HG03558 (cell line): ENCODE measurements at regions not wholly inside any gene's neighbourhood (a gene's known extent, or its start where the extent isn't known, plus 50 kb on each side); places are given as distances from the start of the nearest gene placed in this dataset.
"Not testable (repeated sequence)": the region's sequence is repeated elsewhere in the genome, so short reads cannot be mapped to it uniquely, and the experiment has no call there.

Experiments
- ATAC-seq: cut with Tn5 transposase; IDR thresholded peaks from one replicate; pipeline ENCODE4 v1.9.1; 2021; ENCODE audit warnings: moderate number of reproducible peaks; ENCODE audit not compliant: unreplicated experiment; ENCODE audit errors: extremely low read depth

DNA sequence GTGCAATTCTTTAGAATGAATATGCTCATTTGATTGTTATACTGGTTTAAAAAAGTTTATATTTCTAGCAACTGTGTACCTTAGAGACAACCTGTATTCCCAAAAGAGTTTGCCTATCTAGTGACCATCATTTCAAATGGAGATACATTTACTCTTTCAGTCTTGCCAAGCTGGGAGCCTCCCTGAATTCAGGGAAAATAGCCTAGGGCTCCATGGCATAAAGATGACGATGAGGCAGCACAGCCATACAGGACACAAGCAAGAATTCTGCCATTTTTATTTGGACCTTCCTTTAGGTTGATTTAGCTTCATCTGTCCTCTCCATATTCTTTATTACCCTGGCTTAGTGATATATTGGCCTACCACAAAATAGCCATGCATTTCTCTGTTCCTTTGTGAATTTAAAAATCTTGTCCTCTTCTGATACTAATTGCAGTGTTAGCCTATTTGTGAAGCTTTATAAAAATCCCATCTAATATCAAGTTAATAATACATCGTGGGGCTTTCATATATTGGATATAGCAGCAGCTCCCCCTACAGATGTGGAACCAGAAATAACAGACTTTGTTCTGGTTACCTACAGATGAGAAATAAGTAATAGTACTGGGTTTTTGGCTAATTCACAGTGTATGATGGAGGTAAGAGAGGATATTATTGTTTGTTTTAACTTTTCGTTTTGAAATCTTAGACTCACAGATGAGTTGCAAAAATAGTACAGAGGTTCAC is 1661.9 kb upstream of the PIK3C3 start:
- no peak for ATAC-seq

DNA sequence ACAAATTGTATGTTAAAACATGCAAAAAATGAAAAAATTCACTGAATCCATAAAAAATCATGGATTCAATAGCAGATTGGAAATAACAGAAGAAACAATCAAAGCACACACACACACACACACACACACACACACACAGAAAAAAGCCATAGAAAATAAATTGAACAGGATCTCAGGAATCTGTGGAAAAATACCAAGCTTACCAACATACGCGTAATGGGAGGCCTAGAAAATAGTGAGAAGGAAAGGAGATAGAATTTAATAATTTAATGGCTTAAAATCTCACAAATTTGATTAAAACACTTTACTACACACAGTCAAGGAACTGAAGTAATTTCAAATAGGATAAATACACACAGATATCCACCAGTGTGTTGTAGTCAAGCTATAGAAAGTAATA is 1671.5 kb upstream of the PIK3C3 start:
- ATAC-seq, result no peak

DNA sequence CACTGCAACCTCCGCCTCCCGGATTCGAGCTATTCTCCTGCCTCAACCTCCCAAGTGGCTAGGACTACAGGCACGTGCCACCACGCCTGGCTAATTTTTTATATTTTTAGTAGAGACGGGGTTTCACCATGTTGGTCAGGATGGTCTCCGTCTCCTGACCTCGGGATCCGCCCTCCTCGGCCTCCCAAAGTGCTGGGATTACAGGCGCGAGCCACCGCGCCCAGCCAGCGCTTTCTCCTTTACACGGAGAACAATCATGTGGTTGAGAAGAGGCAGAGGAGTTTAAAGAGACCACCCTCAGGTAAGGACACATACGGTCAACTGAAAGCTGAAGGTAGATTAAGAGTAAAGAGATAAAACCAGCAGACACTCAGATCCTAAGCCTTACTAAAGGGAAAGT is 1673.7 kb upstream of the PIK3C3 start:
- ATAC-seq, result not testable (repeated sequence)

DNA sequence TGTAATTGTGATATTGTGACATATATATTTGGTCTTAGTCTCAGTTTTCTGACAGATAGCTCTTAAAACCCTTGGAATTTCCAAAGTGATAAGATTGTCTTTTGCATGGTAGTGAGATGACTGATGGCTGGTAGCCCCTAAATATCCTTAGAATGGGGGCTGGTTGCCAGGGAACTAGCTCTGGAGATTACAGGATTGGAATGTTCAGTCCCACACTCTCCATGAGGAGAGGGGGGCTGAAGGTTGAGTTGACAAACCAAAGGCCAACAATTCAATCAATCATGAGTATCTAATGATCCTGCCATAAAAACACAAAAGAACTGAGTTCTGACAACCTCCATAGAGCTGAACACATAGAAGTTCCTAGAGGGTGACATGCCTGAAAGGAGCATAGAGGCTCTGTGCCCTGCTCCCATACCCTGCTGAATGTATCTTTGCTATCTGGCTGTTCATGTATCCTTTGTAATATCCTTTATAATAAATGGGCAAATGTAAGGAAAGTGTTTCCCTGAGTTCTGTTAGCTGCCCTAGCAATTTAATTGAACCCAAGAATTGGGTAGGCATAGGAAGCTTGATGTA is 1680.3 kb upstream of the PIK3C3 start:
- ATAC-seq, result no peak

DNA sequence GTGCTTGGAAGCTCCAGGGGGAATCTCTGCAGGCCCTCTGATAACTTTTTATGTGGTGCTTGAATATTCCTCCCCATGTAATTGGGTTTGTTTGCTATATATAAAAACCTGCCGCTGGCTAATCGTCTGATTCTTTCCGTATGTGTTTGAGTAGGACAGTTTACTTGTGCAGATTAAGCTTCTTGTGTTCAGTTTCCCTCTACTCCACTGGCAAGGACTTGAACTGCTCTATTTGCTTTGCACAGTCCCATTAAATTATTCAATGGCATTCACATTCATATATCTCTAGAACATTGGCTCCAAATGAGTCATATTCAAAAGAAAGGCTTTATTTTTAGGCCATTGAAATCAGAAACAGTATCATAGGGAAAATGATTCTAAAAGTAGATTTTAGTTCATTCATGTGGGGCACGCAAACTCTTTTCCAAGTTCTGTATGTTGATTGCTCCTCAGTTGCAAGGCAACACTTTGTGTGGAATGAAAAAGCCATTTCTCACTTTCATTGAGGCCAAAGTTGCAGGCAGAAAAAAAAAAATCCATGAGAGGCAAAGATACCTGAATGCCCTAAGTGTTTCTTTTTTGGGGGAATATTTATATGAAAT is 1682.3 kb upstream of the PIK3C3 start:
- no peak for ATAC-seq

DNA sequence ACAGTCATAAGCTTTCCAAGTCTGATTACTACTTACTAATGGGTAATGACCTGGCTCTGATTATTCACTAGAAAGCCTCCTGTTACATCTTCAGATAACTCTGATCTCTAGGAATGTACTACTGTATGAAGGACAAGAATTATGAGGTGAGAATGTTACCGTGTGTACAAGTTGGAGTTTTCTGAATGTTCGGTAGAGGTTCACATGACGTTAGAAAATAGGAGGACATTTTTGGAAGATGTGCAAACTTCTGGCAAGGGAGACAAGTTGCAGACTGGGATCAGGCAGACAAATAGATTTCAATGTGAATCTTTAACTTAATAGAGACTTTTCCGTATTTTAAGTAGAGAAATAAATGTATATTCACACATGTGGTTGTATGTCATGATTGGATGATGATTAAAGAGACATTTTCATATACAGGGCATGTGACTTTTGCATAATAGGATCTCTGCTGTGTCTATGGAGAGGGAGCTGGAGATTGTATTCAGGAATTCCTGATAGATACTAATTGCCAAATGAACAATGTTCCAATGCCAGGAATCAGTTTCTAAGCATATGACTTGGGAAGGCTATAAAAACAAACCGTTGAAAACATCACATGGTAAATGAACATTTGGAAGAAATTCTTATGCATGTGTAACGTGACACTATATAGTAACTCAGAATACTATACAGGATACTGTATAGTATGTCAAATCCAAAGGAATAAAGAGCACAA is 1695.8 kb upstream of the PIK3C3 start:
- no peak for ATAC-seq

DNA sequence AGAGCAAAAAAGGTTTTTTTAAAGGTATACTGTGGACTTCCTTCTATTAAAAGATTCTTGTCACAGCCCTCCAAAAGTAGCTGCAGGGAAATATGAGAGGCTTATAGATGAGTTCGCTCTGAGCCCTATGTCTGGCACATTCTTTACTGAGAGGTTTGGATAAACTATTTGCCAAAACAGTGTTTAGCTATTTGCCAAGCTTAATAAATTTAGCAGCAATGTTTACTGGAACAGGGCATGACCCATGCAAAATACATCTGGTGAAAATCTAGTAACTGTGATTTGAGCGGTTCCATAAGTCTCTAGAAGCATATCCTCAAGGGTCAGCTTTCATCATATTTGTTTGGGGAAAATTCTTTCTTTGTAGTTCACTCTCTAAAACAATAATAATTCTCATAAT is 1696.7 kb upstream of the PIK3C3 start:
- no peak for ATAC-seq

DNA sequence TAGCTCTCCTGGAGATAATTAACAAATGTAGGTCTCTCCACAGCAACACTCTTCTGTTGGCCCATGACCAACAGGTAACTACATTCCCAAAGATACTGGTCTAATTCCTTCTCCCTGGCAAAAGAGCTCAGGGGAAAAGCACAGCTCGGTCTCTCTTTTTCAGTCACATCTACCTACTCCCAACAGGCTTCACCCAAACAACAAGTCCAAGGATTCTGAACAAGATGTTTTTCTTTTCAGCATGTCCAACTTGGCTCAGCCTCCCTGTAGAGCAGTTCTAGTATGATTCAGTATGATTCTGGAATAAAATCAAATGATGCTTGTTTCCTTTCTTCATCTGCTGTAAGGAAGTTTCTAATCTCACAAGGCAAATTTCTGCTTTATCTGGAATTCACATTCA is 1704.8 kb upstream of the PIK3C3 start:
- ATAC-seq, result no peak

DNA sequence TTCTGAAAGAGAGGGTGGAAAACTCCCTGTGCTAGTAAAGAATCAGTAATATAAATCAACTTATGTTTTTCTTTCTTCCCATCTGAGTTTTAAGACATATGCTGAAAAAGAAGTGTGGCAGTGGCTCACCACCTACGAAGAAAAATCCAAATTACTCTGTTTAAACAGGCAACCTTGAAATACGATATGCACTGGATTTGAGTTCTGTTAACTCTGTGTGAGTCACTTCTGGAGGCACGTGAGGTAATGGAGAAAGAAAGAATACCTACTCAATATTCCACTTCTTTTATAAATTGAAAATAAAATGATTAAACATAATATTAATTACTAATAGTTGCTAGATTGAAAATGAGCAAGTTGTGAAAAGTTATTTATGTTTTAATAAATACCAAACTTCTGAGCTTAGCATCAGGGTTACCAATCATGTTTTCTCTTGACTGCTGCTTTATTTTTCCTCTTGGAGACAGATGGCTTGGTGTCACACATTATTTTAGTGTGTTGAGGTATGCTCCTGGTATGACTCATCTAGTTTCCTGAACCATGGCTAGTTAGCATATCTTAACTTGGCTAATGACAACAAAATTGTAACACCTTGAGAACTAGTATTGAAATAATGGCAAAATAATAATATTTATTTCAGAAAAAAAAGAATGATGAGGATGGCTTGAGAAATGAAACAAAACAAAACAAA is 1705.5 kb upstream of the PIK3C3 start:
- ATAC-seq, result no peak

DNA sequence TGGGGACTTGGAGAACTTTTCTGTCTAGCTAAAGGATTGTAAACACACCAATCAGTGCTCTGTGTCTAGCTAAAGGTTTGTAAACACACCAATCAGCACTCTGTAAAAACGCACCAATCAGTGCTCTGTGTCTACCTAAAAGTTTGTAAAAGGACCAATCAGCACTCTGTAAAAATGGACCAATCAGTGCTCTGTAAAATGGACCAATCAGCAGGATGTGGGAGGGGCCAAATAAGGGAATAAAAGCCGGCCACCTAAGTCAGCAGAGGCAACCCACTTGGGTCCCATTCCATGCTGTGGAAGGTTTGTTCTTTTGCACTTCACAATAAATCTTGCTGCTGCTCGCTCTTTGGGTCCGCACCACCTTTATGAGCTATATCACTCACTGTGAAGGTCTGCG is 1709.4 kb upstream of the PIK3C3 start:
- not testable (repeated sequence) for ATAC-seq

DNA sequence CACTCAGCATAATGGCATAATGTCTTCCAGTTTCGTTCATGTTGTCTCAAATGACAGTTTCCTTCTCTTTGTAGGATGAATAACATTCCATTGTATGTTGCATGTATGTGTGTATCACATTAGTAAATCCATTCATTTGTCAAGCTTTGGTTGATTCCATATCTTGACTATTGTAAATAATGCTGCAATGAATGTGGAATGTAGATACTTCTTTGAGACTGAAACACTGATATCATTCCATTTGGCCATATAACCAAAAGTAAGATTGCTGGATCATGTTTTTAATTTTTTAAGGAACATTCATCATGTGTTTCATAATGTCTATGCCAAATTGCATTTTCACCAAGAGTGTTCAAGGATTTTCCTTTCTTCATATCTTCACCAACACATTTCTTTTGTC is 1711.4 kb upstream of the PIK3C3 start:
- ATAC-seq, result no peak

DNA sequence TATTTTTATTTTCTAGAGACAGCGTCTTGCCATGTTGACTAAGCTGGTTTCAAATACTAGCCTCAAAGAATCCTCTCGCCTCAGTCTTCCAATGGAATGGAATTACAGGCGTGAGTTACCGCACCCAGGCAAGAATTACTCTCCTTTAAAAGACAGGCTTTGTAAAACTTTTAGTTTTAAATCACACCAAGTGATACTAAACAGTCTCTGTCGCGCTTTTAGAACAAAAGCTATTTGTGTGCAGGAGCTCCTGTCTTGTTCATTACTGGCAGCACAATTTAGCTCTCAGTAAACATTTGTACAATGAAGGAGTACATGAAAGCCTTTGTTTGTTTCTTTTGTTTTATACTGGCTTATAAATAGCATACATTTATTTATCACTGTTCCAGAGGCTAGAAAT is 1719.2 kb upstream of the PIK3C3 start:
- ATAC-seq, result no peak

DNA sequence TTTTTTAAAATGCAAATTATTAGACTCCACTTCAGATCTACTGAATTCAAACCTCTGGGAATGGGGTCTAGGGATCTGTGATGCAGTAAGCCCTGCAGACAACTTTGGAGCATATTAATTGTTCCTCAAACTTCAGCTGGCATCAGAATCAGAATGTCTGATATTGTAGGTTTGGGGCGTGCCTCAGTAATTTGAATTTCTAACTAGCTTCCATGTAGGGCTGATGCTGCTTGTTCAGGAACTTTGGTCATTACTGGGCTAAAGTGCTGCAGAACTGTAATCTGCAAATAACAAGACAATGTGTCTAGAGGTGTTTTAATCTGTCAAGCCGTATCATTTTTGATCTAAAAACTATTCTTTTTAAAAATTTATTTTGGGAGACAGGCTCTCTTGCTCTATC is 1719.7 kb upstream of the PIK3C3 start:
- ATAC-seq, result no peak

DNA sequence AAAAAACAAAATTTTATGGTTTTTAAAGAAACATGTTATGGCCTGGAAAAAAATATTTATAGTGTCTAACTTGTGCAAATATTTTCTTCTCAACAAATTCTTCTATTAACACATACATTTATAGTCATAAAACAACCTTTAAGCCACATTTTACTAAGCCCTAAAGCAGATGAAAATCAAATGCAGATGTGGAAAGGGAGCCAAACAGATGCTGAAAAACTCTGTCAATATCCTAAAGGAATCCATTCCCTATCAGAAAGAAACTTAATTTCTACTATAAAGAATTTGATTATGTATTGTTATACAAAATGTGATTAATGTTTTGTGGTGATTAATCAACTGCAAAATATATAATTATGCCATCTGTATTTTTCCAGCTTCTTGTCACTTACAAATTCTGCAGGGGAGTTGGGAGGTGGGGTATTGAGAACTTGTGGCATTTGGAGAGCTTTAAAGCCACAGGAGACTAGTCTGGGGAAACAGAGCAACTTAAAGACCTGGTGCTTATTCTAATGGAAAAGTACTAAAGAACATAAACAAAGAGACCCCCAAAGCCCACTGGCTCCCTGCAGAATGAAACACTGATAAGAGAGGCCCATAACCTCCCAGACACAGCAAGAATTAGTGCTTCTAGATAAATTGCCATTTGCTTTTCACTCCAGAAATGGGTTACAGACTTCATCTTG is 1721.0 kb upstream of the PIK3C3 start:
- no peak for ATAC-seq

DNA sequence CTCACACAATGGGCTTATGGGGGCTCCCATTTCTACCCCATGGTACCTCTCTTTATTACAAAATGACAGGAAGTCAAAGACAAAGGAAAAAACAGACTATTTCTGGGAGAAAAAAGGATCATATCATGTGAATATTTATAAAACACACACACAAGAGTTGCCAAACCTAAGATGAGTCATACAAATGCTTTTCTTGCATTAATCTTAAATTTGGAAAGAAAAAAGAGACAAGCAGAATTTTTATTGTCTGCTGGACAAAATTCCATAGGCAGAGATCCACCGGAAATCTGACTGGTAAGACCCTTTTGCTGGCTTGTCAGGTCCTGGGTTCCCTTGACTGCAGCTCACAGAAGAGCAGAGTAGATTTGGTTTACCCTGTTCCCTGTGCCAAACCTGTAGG is 1732.3 kb upstream of the PIK3C3 start:
- ATAC-seq, result no peak

DNA sequence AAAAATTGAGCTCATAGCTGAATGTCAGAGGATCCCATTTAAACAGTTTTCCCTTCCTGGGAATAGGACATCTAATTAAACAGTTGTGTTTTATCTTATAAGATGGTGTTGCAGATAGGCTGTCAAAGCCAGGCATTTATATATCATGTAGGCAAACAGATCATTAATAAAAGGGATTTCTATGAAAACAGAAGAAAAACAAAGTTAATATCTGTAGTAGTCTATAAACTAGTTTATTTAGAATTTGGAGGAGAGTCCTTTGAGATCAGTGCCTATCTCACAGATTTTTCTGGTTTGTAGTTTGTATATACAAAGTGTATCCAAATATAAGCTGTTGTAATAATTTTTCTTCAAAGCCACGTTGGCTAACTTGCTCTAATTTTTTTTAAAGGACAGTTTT is 1738.2 kb upstream of the PIK3C3 start:
- ATAC-seq, result no peak

DNA sequence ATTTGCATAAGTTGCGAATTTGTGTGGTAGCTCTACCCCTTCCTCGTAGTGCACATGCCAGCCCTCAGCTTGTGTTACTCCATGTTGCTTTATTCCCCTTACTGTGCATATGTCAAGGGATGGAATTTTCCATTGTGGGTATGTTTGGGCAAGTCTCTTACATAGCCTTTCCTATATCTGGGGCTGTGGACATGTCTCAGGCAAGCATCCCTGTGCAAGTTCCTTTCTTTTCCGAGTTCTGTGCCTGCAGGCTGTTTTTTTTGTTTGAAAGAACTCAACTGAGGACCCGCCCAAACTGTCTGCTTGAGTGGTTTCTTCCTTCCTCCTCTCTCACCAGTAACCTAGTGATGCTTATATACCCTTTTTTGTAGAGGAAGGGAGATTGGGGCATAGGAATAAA is 1739.1 kb upstream of the PIK3C3 start:
- ATAC-seq, result no peak

DNA sequence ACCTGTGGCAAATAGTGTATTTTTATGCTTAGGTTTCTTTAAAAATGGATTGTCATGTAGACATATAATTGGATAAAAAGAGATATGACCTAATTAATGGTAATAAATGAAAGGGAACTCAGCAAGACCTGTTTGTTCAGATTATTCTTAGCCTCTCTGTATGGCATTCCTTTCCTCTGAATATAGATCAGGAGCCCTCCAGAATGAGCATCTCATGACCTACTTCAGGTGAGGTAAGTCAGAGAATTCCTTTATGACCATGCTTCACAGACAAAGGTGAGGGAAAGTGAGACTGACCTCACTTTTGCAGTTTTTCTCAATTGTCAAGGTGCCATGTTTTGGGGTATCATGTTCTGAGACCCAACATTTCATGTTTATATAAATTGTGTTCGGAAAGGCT is 1744.3 kb upstream of the PIK3C3 start:
- ATAC-seq, result no peak

DNA sequence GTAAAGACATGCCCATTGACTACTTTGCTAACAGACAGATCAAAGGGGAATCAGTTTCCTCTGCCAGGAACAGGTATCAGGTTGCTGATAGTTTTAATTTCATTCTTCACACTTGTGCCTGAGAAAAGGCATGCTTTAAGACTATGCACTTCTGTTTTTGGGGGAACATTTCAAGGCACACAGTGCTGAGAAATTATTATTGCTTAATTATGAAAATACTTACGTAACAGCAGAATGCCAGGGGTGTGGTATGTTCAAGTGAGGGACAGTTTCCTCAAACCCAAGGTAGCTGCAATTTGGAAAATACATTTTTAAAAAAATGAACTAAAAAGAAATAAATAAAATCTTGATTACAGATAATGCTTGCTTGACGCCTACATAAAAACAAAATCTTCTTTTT is 1746.1 kb upstream of the PIK3C3 start:
- no peak for ATAC-seq

DNA sequence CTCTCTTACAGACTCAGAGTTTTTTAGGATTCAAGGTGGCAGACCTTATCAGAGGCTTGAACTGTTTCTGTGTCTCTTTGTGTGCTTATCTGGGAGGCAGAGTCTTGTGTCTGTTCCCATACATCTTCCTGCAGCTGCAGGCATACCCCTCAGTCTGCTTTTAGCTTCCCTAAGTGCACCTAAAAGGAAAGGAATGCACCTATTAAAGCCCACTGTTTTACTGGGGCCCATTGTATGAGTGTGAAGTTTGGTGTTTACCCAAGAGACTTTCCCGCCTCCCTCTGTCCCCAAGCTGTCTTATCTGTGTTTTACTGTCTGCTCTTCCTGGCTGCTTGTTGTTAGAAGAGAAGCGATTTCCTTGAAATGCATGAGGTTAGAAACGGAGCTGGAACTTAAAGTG is 1757.3 kb upstream of the PIK3C3 start:
- no peak for ATAC-seq
